ENCODE measurements at regions not wholly inside any gene's neighbourhood (a gene's known extent, or its start where the extent isn't known, plus 50 kb on each side); places are given as distances from the start of the nearest gene placed in this dataset.

GRCh38 chr2:18430996-18431748 lies 129.3 kb downstream of the RDH14 start:
- no peaks in the 10 kb centered on the region for H4K20me1 ChIP-seq (replicated peaks; ENCODE audit: insufficient read depth)
- no peaks in the 10 kb centered on the region for H3K36me3 Mint-ChIP-seq (ENCODE audit: low read depth)
- no peaks in the 10 kb centered on the region for H3K9me3 Mint-ChIP-seq
- no peak overlapping the region for H3K4me3 Mint-ChIP-seq
- ATAC-seq (no peak), DNase-seq (ENCODE audit: low spot score) (no peak)
- no peaks in the 10 kb centered on the region for H3K27me3 ChIP-seq (ENCODE audit: insufficient read depth)
- no peaks in the 10 kb centered on the region for H3K4me1 ChIP-seq (ENCODE audit: insufficient read depth)
- peaks cover 15% of the 10 kb centered on the region; the same call in 1 of the 2 replicates for H3K9me2 ChIP-seq (ENCODE audit: insufficient read depth)
- no peak overlapping the region for H3K4me3 ChIP-seq
- no peak overlapping the region for H2AFZ ChIP-seq
- no peak overlapping the region for H3K27ac Mint-ChIP-seq
- TF ChIP-seq, protein P1, sequence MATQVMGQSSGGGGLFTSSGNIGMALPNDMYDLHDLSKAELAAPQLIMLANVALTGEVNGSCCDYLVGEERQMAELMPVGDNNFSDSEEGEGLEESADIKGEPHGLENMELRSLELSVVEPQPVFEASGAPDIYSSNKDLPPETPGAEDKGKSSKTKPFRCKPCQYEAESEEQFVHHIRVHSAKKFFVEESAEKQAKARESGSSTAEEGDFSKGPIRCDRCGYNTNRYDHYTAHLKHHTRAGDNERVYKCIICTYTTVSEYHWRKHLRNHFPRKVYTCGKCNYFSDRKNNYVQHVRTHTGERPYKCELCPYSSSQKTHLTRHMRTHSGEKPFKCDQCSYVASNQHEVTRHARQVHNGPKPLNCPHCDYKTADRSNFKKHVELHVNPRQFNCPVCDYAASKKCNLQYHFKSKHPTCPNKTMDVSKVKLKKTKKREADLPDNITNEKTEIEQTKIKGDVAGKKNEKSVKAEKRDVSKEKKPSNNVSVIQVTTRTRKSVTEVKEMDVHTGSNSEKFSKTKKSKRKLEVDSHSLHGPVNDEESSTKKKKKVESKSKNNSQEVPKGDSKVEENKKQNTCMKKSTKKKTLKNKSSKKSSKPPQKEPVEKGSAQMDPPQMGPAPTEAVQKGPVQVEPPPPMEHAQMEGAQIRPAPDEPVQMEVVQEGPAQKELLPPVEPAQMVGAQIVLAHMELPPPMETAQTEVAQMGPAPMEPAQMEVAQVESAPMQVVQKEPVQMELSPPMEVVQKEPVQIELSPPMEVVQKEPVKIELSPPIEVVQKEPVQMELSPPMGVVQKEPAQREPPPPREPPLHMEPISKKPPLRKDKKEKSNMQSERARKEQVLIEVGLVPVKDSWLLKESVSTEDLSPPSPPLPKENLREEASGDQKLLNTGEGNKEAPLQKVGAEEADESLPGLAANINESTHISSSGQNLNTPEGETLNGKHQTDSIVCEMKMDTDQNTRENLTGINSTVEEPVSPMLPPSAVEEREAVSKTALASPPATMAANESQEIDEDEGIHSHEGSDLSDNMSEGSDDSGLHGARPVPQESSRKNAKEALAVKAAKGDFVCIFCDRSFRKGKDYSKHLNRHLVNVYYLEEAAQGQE (IDR thresholded peaks at IDR 0.05; ENCODE audit: unreplicated experiment), result no peak
- no peak for TF ChIP-seq NANOG (IDR thresholded peaks at IDR 0.05; ENCODE audit: borderline replicate concordance)
- no peak for TF ChIP-seq ZNF331 (CRISPR knock-in tag; IDR thresholded peaks at IDR 0.05; ENCODE audit: low read depth)
- no peak for TF ChIP-seq CREB1 (CRISPR knock-in tag; IDR thresholded peaks at IDR 0.05; ENCODE audit: low read depth)
- TF ChIP-seq, protein P2, sequence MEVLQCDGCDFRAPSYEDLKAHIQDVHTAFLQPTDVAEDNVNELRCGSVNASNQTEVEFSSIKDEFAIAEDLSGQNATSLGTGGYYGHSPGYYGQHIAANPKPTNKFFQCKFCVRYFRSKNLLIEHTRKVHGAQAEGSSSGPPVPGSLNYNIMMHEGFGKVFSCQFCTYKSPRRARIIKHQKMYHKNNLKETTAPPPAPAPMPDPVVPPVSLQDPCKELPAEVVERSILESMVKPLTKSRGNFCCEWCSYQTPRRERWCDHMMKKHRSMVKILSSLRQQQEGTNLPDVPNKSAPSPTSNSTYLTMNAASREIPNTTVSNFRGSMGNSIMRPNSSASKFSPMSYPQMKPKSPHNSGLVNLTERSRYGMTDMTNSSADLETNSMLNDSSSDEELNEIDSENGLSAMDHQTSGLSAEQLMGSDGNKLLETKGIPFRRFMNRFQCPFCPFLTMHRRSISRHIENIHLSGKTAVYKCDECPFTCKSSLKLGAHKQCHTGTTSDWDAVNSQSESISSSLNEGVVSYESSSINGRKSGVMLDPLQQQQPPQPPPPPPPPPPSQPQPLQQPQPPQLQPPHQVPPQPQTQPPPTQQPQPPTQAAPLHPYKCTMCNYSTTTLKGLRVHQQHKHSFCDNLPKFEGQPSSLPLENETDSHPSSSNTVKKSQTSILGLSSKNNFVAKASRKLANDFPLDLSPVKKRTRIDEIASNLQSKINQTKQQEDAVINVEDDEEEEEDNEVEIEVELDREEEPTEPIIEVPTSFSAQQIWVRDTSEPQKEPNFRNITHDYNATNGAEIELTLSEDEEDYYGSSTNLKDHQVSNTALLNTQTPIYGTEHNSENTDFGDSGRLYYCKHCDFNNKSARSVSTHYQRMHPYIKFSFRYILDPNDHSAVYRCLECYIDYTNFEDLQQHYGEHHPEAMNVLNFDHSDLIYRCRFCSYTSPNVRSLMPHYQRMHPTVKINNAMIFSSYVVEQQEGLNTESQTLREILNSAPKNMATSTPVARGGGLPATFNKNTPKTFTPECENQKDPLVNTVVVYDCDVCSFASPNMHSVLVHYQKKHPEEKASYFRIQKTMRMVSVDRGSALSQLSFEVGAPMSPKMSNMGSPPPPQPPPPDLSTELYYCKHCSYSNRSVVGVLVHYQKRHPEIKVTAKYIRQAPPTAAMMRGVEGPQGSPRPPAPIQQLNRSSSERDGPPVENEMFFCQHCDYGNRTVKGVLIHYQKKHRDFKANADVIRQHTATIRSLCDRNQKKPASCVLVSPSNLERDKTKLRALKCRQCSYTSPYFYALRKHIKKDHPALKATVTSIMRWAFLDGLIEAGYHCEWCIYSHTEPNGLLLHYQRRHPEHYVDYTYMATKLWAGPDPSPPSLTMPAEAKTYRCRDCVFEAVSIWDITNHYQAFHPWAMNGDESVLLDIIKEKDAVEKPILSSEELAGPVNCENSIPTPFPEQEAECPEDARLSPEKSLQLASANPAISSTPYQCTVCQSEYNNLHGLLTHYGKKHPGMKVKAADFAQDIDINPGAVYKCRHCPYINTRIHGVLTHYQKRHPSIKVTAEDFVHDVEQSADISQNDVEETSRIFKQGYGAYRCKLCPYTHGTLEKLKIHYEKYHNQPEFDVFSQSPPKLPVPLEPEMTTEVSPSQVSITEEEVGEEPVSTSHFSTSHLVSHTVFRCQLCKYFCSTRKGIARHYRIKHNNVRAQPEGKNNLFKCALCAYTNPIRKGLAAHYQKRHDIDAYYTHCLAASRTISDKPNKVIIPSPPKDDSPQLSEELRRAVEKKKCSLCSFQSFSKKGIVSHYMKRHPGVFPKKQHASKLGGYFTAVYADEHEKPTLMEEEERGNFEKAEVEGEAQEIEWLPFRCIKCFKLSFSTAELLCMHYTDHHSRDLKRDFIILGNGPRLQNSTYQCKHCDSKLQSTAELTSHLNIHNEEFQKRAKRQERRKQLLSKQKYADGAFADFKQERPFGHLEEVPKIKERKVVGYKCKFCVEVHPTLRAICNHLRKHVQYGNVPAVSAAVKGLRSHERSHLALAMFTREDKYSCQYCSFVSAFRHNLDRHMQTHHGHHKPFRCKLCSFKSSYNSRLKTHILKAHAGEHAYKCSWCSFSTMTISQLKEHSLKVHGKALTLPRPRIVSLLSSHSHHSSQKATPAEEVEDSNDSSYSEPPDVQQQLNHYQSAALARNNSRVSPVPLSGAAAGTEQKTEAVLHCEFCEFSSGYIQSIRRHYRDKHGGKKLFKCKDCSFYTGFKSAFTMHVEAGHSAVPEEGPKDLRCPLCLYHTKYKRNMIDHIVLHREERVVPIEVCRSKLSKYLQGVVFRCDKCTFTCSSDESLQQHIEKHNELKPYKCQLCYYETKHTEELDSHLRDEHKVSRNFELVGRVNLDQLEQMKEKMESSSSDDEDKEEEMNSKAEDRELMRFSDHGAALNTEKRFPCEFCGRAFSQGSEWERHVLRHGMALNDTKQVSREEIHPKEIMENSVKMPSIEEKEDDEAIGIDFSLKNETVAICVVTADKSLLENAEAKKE (CRISPR knock-in tag; IDR thresholded peaks at IDR 0.05), result no peak
- TF ChIP-seq STAT1 (IDR thresholded peaks at IDR 0.05; ENCODE audit: unreplicated experiment), result no peak
- TF ChIP-seq JUNB (IDR thresholded peaks at IDR 0.05; ENCODE audit: unreplicated experiment), result no peak
- TF ChIP-seq, protein P3, sequence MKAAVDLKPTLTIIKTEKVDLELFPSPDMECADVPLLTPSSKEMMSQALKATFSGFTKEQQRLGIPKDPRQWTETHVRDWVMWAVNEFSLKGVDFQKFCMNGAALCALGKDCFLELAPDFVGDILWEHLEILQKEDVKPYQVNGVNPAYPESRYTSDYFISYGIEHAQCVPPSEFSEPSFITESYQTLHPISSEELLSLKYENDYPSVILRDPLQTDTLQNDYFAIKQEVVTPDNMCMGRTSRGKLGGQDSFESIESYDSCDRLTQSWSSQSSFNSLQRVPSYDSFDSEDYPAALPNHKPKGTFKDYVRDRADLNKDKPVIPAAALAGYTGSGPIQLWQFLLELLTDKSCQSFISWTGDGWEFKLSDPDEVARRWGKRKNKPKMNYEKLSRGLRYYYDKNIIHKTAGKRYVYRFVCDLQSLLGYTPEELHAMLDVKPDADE (IDR thresholded peaks at IDR 0.05), result no peak
- no peak for TF ChIP-seq ZNF114 (CRISPR knock-in tag; IDR thresholded peaks at IDR 0.05)
- TF ChIP-seq EZH2 (IDR thresholded peaks at IDR 0.05; ENCODE audit: low read depth, unreplicated experiment), result no peak
- peaks cover 4% of the 10 kb centered on the region; the same call in 1 of the 3 replicates for H3K4me1 Mint-ChIP-seq
- H3K27me3 Mint-ChIP-seq (ENCODE audit: insufficient read depth, low read depth, poor library complexity), result no peaks in the 10 kb centered on the region
- H3K4me2 ChIP-seq, result no peak overlapping the region
- H3F3A ChIP-seq (replicated peaks; ENCODE audit: low read depth), result no peaks in the 10 kb centered on the region
- no peak overlapping the region for H3K27ac ChIP-seq (ENCODE audit: low read depth)
- H3K79me2 ChIP-seq (replicated peaks; ENCODE audit: insufficient read depth), result no peaks in the 10 kb centered on the region
- no peaks in the 10 kb centered on the region for H3K36me3 ChIP-seq (ENCODE audit: insufficient read depth)
